Skeletal muscle tissue (tissue), 3 donors: ENCODE measurements at regions not wholly inside any gene's neighbourhood (a gene's known extent, or its start where the extent isn't known, plus 50 kb on each side); places are given as distances from the start of the nearest gene placed in this dataset.

ENCODE experiments used
- H3K27ac ChIP-seq: one replicate; pipeline ENCODE4 v1.7.0; 2013; ENCODE audit warnings: mild to moderate bottlenecking, low read depth, low read length, inconsistent platforms
- H3K27me3 ChIP-seq, 3 donors: one replicate each; pipeline ENCODE4 v1.7.0; 2013; ENCODE audit warnings: low read length in 3 of 3; ENCODE audit not compliant: control insufficient read depth in 3 of 3, insufficient read depth in 3 of 3
- H3K36me3 ChIP-seq, 3 donors: one replicate each; pipeline ENCODE4 v1.7.0; 2013; ENCODE audit warnings: low read length in 3 of 3; ENCODE audit not compliant: control insufficient read depth in 3 of 3, insufficient read depth in 3 of 3
- H3K4me1 ChIP-seq, 3 donors: one replicate each; pipeline ENCODE4 v1.7.0; 2013; ENCODE audit warnings: low read length in 3 of 3, mild to moderate bottlenecking in 3 of 3; ENCODE audit not compliant: control insufficient read depth in 3 of 3, insufficient read depth in 3 of 3
- H3K4me3 ChIP-seq, 3 donors: one replicate each; pipeline ENCODE4 v1.7.0; 2013; ENCODE audit warnings: low read length in 3 of 3
- H3K9ac ChIP-seq, 3 donors: one replicate each; pipeline ENCODE4 v1.7.0; 2013; ENCODE audit warnings: low read length in 3 of 3, mild to moderate bottlenecking in 3 of 3, moderate library complexity in 2 of 3, low read depth in 1 of 3
- H3K9me3 ChIP-seq, 3 donors: one replicate each; pipeline ENCODE4 v1.7.0; 2013; ENCODE audit warnings: low read length in 3 of 3; ENCODE audit not compliant: control insufficient read depth in 3 of 3
- donor health status: Osteomylitis.

GRCh38 chr5:175275748-175276147 is 168.2 kb downstream of the DRD1 start:
- Histone ChIP-seq H3K9me3 (no peaks in the 10 kb centered on the region), H3K27ac (no peak overlapping the region), H3K27me3 (no peaks in the 10 kb centered on the region), H3K4me3 (no peak overlapping the region), H3K9ac (no peak overlapping the region), H3K4me1 (no peaks in the 10 kb centered on the region), H3K36me3 (no peaks in the 10 kb centered on the region)

DNA sequence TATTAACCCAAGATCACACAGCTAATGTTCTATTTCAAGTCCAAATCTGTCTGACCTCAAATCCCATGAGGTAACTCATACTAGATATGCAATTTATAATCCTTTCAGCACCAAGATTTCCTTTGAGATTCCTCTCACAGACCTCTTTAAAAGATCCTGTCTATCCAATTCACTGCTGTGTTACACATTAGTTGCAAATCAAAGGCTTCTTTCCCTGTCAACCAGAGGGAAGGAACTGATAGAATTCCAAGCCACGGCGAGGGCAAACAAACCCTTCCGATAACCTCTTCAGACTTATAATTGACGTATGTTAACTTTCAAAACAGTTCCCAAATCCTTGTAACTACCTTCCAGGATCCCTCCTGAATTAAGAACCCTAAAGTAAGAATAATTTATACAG is 168.9 kb downstream of the DRD1 start:
- no peaks in the 10 kb centered on the region for H3K9me3 ChIP-seq
- H3K4me1 ChIP-seq, result no peaks in the 10 kb centered on the region
- no peak overlapping the region for H3K27ac ChIP-seq
- H3K4me3 ChIP-seq, result no peak overlapping the region
- H3K9ac ChIP-seq, result no peak overlapping the region
- H3K36me3 ChIP-seq, result no peaks in the 10 kb centered on the region
- H3K27me3 ChIP-seq, result no peaks in the 10 kb centered on the region

- H3K27me3 ChIP-seq, result no peaks in the 10 kb centered on the region
- H3K4me1 ChIP-seq, result no peaks in the 10 kb centered on the region
- H3K9me3 ChIP-seq, result no peaks in the 10 kb centered on the region
- no peak overlapping the region for H3K9ac ChIP-seq
- H3K36me3 ChIP-seq, result no peaks in the 10 kb centered on the region
- no peak overlapping the region for H3K4me3 ChIP-seq
- H3K27ac ChIP-seq, result no peak overlapping the region
These were observed 169.8 kb downstream of the DRD1 start for GRCh38 chr5:175274171-175274570.

GRCh38 chr5:175264406-175264805 is 179.6 kb downstream of the DRD1 start:
- no peak overlapping the region for H3K27ac ChIP-seq

DNA sequence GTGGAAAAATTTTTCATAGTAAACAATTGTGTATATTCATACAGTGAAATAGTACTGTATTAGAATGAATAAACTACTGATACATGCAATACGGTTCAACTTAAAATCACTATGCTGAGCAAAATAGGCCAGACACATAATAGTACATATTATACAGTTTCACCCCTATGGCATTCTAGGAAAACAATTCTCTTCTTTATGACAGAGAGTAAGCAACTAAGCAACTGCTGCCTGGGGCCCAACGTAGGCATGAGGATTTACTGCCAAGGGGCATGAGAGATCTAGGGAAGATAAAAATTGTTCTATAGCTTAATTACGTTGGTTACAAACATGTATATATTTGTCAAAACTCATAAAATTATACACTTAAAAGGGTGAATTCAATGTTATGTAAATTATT is 180.2 kb downstream of the DRD1 start:
- Histone ChIP-seq H3K36me3 (no peaks in the 10 kb centered on the region), H3K27ac (no peak overlapping the region), H3K9ac (no peak overlapping the region), H3K4me1 (no peaks in the 10 kb centered on the region), H3K9me3 (peaks cover 0 to 2% (median 2%) of the 10 kb centered on the region in 3 donors), H3K27me3 (no peaks in the 10 kb centered on the region), H3K4me3 (no peak overlapping the region)

More at GRCh38 chr5:175264406-175264805, 179.6 kb downstream of the DRD1 start:
- Histone ChIP-seq H3K4me3 (no peak overlapping the region), H3K9me3 (peaks cover 0 to 2% (median 2%) of the 10 kb centered on the region in 3 donors), H3K4me1 (no peaks in the 10 kb centered on the region), H3K27me3 (no peaks in the 10 kb centered on the region), H3K9ac (no peak overlapping the region), H3K36me3 (no peaks in the 10 kb centered on the region)

DNA sequence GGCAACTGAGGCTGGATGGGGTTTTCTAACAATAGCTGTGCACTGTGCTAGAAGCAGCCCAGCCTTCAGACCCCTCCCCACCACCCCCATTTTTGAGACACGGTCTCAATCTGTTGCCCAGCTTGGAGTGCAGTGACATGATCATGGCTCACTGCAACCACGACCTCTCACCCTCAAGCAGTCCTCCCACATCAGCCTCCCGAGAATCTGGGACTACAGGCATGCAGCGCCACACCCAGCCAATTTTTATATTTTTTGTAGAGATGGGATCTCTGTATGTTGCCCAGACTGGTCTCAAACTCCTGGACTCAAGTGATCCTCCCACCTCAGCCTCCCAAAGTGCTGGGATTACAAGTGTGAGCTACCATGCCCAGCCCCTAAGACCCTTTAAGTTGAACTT is 182.5 kb downstream of the DRD1 start:
- no peaks in the 10 kb centered on the region for H3K4me1 ChIP-seq
- H3K4me3 ChIP-seq, result no peak overlapping the region
- H3K9me3 ChIP-seq, result peaks cover 0 to 2% (median 2%) of the 10 kb centered on the region in 3 donors
- H3K27ac ChIP-seq, result no peak overlapping the region
- H3K9ac ChIP-seq, result no peak overlapping the region
- H3K36me3 ChIP-seq, result no peaks in the 10 kb centered on the region
- no peaks in the 10 kb centered on the region for H3K27me3 ChIP-seq

- Histone ChIP-seq H3K4me1 (no peaks in the 10 kb centered on the region), H3K27ac (no peak overlapping the region), H3K36me3 (no peaks in the 10 kb centered on the region), H3K9ac (no peak overlapping the region), H3K9me3 (peaks cover 0 to 2% (median 2%) of the 10 kb centered on the region in 3 donors), H3K4me3 (no peak overlapping the region), H3K27me3 (no peaks in the 10 kb centered on the region)
These were observed 182.9 kb downstream of the DRD1 start for GRCh38 chr5:175261037-175261436.

- H3K4me1 ChIP-seq, result peaks cover 0 to 8% (median 3%) of the 10 kb centered on the region in 3 donors
- no peak overlapping the region for H3K9ac ChIP-seq
- H3K9me3 ChIP-seq, result peaks cover 0 to 2% (median 2%) of the 10 kb centered on the region in 3 donors
- H3K4me3 ChIP-seq, result no peak overlapping the region
- no peaks in the 10 kb centered on the region for H3K27me3 ChIP-seq
- no peak overlapping the region for H3K27ac ChIP-seq
- no peaks in the 10 kb centered on the region for H3K36me3 ChIP-seq
These were observed 186.2 kb downstream of the DRD1 start for GRCh38 chr5:175257847-175258194.

- Histone ChIP-seq H3K9me3 (peaks cover 0 to 2% (median 2%) of the 10 kb centered on the region in 3 donors), H3K4me1 (peaks cover 0 to 8% (median 3%) of the 10 kb centered on the region in 3 donors), H3K4me3 (no peak overlapping the region), H3K36me3 (no peaks in the 10 kb centered on the region), H3K27me3 (no peaks in the 10 kb centered on the region), H3K9ac (no peak overlapping the region), H3K27ac (no peak overlapping the region)
These were observed 186.7 kb downstream of the DRD1 start for GRCh38 chr5:175257128-175257846.

DNA sequence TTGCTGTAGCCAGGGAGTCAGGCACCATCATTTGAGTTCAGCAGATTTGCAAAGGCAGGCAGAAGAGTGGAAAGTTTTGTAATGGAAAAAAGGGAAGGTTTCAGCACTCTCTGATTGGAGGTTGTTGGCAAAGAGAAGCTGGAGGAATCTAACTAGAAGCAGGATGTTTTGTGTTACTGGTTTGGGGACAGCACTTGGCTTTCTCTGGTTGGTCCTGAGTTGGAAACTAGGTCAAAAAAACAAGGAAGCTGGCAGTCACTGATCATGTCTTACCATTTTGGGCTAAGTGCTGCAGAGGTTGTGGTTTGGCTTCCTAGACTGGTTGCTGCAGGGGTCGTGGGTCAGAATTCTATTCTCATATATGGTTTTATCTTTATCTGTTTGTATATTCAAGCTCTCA is 189.8 kb downstream of the DRD1 start:
- Histone ChIP-seq H3K9ac (no peak overlapping the region), H3K27me3 (no peaks in the 10 kb centered on the region), H3K4me3 (no peak overlapping the region), H3K36me3 (no peaks in the 10 kb centered on the region), H3K4me1 (peaks cover 0 to 8% (median 3%) of the 10 kb centered on the region in 3 donors), H3K27ac (peak overlapping the region; percentile 48), H3K9me3 (no peaks in the 10 kb centered on the region)
